GM19455 (cell line): ENCODE measurements at regions not wholly inside any gene's neighbourhood (a gene's known extent, or its start where the extent isn't known, plus 50 kb on each side); places are given as distances from the start of the nearest gene placed in this dataset.

ENCODE experiments used
- ATAC-seq: cut with Tn5 transposase; IDR thresholded peaks from one replicate; pipeline ENCODE4 v1.9.1; 2021; ENCODE audit not compliant: unreplicated experiment

- no peak for ATAC-seq
These were observed 236.1 kb upstream of the CADM1 start for GRCh38 chr11:115740324-115740723.

- ATAC-seq = no peak
These were observed 235.7 kb upstream of the CADM1 start for GRCh38 chr11:115739878-115740277.

- ATAC-seq = no peak
These were observed 234.9 kb upstream of the CADM1 start for GRCh38 chr11:115739146-115739545.

- ATAC-seq = no peak
These were observed 233.7 kb upstream of the CADM1 start for GRCh38 chr11:115737875-115738274.

GRCh38 chr11:115736146-115736545, 231.9 kb upstream of the CADM1 start:
- no peak for ATAC-seq

- ATAC-seq = no peak
These were observed 220.5 kb upstream of the CADM1 start for GRCh38 chr11:115724666-115725065.

- ATAC-seq = no peak
These were observed 218.5 kb upstream of the CADM1 start for GRCh38 chr11:115722711-115723110.

GRCh38 chr11:115721296-115721995, 217.2 kb upstream of the CADM1 start:
- no peak for ATAC-seq

GRCh38 chr11:115720602-115721245, 216.5 kb upstream of the CADM1 start:
- no peak for ATAC-seq

GRCh38 chr11:115718945-115719344, 214.7 kb upstream of the CADM1 start:
- no peak for ATAC-seq

- no peak for ATAC-seq
These were observed 213.9 kb upstream of the CADM1 start for GRCh38 chr11:115718106-115718505.

GRCh38 chr11:115716601-115717529, 212.7 kb upstream of the CADM1 start:
- ATAC-seq = no peak

GRCh38 chr11:115716080-115716479, 211.9 kb upstream of the CADM1 start:
- no peak for ATAC-seq

- no peak for ATAC-seq
These were observed 211.1 kb upstream of the CADM1 start for GRCh38 chr11:115715251-115715770.

GRCh38 chr11:115712296-115712695, 208.1 kb upstream of the CADM1 start:
- no peak for ATAC-seq

GRCh38 chr11:115710980-115711379, 206.8 kb upstream of the CADM1 start:
- no peak for ATAC-seq

- no peak for ATAC-seq
These were observed 206.2 kb upstream of the CADM1 start for GRCh38 chr11:115710426-115710825.

- no peak for ATAC-seq
These were observed 205.1 kb upstream of the CADM1 start for GRCh38 chr11:115709297-115709696.

GRCh38 chr11:115707180-115707905, 203.1 kb upstream of the CADM1 start:
- no peak for ATAC-seq

GRCh38 chr11:115706626-115707135, 202.5 kb upstream of the CADM1 start:
- ATAC-seq = no peak

- no peak for ATAC-seq
These were observed 201.0 kb upstream of the CADM1 start for GRCh38 chr11:115705200-115705599.
